Stimulated activated CD4-positive, alpha-beta T cell treated with anti-CD3 and anti-CD28 coated beads, Interleukin-12 subunit alpha, Interleukin-12 subunit beta, amount 100 ng/mL, for 24 hours (primary cell): ENCODE measurements at regions not wholly inside any gene's neighbourhood (a gene's known extent, or its start where the extent isn't known, plus 50 kb on each side); places are given as distances from the start of the nearest gene placed in this dataset.

ENCODE experiments used
- DNase-seq, 2 experiments: peaks; one replicate each; pipeline ENCODE4 v3.0.0-alpha.2; 2020; ENCODE audit warnings: low read depth in 2 of 2

GRCh38 chr17:71900621-71901229 is 220.1 kb upstream of the SOX9 start:
- no peak for DNase-seq

GRCh38 chr17:71902894-71903506 is 217.8 kb upstream of the SOX9 start:
- no peak for DNase-seq

- no peak for DNase-seq
Measured at GRCh38 chr17:71905376-71906031, 215.3 kb upstream of the SOX9 start.

- no peak for DNase-seq
Measured at GRCh38 chr17:71909155-71909554, 211.7 kb upstream of the SOX9 start.

GRCh38 chr17:71910002-71910401 is 210.8 kb upstream of the SOX9 start:
- no peak for DNase-seq

- DNase-seq, result no peak
Measured at GRCh38 chr17:71914042-71914441, 206.8 kb upstream of the SOX9 start.

GRCh38 chr17:71914812-71915211 is 206.0 kb upstream of the SOX9 start:
- DNase-seq, result no peak

GRCh38 chr17:71917715-71918114 is 203.1 kb upstream of the SOX9 start:
- DNase-seq, result no peak

GRCh38 chr17:71919186-71919585 is 201.6 kb upstream of the SOX9 start:
- no peak for DNase-seq

- no peak for DNase-seq
Measured at GRCh38 chr17:71919896-71920295, 200.9 kb upstream of the SOX9 start.

GRCh38 chr17:71921796-71922195 is 199.0 kb upstream of the SOX9 start:
- DNase-seq, result no peak

- no peak for DNase-seq
Measured at GRCh38 chr17:71922439-71922838, 198.4 kb upstream of the SOX9 start.

GRCh38 chr17:71926746-71927398 is 193.9 kb upstream of the SOX9 start:
- DNase-seq, result no peak

GRCh38 chr17:71933306-71933705 is 187.5 kb upstream of the SOX9 start:
- no peak for DNase-seq

GRCh38 chr17:71934520-71934919 is 186.3 kb upstream of the SOX9 start:
- no peak for DNase-seq

GRCh38 chr17:71935341-71935740 is 185.5 kb upstream of the SOX9 start:
- no peak for DNase-seq

GRCh38 chr17:71936977-71937376 is 183.8 kb upstream of the SOX9 start:
- no peak for DNase-seq

GRCh38 chr17:71937914-71938313 is 182.9 kb upstream of the SOX9 start:
- no peak for DNase-seq

- no peak for DNase-seq
Measured at GRCh38 chr17:71938340-71939010, 182.3 kb upstream of the SOX9 start.

GRCh38 chr17:71941920-71942319 is 178.9 kb upstream of the SOX9 start:
- no peak for DNase-seq

GRCh38 chr17:71942626-71943025 is 178.2 kb upstream of the SOX9 start:
- no peak for DNase-seq

GRCh38 chr17:71948703-71949422 is 172.0 kb upstream of the SOX9 start:
- no peak for DNase-seq
